Spleen (tissue), 11 donors: ENCODE measurements at regions not wholly inside any gene's neighbourhood (a gene's known extent, or its start where the extent isn't known, plus 50 kb on each side); places are given as distances from the start of the nearest gene placed in this dataset.

Experiments
- DNase-seq: peaks from one replicate; pipeline ENCODE4 v3.0.0-alpha.2; 2020
- H3K27ac ChIP-seq, 8 donors: fragments of 200-600 bp; sonication (generic) in 7 of 8; 1 replicate in 4 of 8; 2 replicates in 4 of 8; pipeline versions ENCODE4 v1.5.0 to v1.8.0; 2016 to 2021; ENCODE audit warnings: inconsistent platforms in 4 of 8, mild to moderate bottlenecking in 4 of 8, moderate library complexity in 1 of 8
- H3K27me3 ChIP-seq, 7 donors: fragments of 200-600 bp; sonication (generic) in 6 of 7; replicated peaks in 1 of 7; 1 replicate in 4 of 7; 2 replicates in 3 of 7; pipeline versions ENCODE4 v1.5.0 to v1.8.0; 2016 to 2021; ENCODE audit warnings: inconsistent platforms in 3 of 7, mild to moderate bottlenecking in 1 of 7
- H3K36me3 ChIP-seq, 6 donors: fragments of 200-600 bp; sonication (generic) in 5 of 6; 1 replicate in 4 of 6; 2 replicates in 2 of 6; pipeline versions ENCODE4 v1.5.0 to v1.8.0; 2016 to 2021; ENCODE audit warnings: inconsistent platforms in 2 of 6
- H3K4me1 ChIP-seq, 6 donors: fragments of 200-600 bp; sonication (generic) in 5 of 6; 1 replicate in 3 of 6; 2 replicates in 3 of 6; pipeline versions ENCODE4 v1.5.0 to v1.8.0; 2016 to 2021; ENCODE audit warnings: inconsistent platforms in 3 of 6
- H3K4me3 ChIP-seq, 8 donors: fragments of 200-600 bp; sonication (generic) in 7 of 8; 1 replicate in 4 of 8; 2 replicates in 4 of 8; pipeline versions ENCODE4 v1.5.0 to v1.8.0; 2016 to 2021; ENCODE audit warnings: inconsistent platforms in 4 of 8, mild to moderate bottlenecking in 4 of 8, moderate library complexity in 2 of 8
- H3K9me3 ChIP-seq, 8 donors: fragments of 200-600 bp; sonication (generic) in 7 of 8; 1 replicate in 4 of 8; 2 replicates in 4 of 8; pipeline versions ENCODE4 v1.5.0 to v1.8.0; 2016 to 2021; ENCODE audit warnings: inconsistent platforms in 4 of 8
- CTCF ChIP-seq, 11 experiments: fragments of 200-600 bp in 7 of 11; fragments of 450-650 bp in 4 of 11; sonication (generic) in 4 of 11; IDR thresholded peaks in 8 of 11; conservative IDR thresholded peaks in 3 of 11; 1 replicate in 7 of 11; 2 replicates in 4 of 11; pipeline versions ENCODE4 v1.4.0 to v1.8.0; 2016 to 2021; ENCODE audit warnings: antibody characterized with exemption in 11 of 11, inconsistent platforms in 4 of 11, mild to moderate bottlenecking in 1 of 11
- POLR2A ChIP-seq, 3 donors: fragments of 450-650 bp; IDR thresholded peaks; one replicate each; pipeline ENCODE4 v1.5.1; 2017; ENCODE audit warnings: antibody characterized with exemption in 3 of 3, mild to moderate bottlenecking in 1 of 3
- POLR2AphosphoS5 ChIP-seq, 3 donors: sonication (generic); formaldehyde crosslinking; IDR thresholded peaks; one replicate each; pipeline ENCODE4 v1.5.1; 2017; ENCODE audit warnings: antibody characterized with exemption in 3 of 3
- WGBS, 5 donors: extraction: QIAGEN DNeasy Blood & Tissue Kit in 3 of 5; methylation state at CpG; one replicate each; pipeline versions ENCODE4 v1.1.5 to v1.1.7; 2013 to 2018; 5-methylcytosine and 5-hydroxymethylcytosine counted together
- intact Hi-C: fragments of 100-400 bp; cut with DNase I; formaldehyde crosslinking; loops from one replicate; pipeline ENCODE4 v1.15.0; 2023; ENCODE audit warnings: low total_unique reads
- donor health status: healthy with polysubstance abuse.
- donor health status: DM: no; HTN: no; CAD: no; lungs with moderate emphysema.
- donor health status: DM: no; HTN: no; CAD: no.
- donor health status: Bipolar disorder and iron deficiency.
- donor health status: healthy.
- donor health status: DM: no; HTN: no; CAD: no.
- donor health status: DM: yes; HTN: yes; CAD: no.

DNA sequence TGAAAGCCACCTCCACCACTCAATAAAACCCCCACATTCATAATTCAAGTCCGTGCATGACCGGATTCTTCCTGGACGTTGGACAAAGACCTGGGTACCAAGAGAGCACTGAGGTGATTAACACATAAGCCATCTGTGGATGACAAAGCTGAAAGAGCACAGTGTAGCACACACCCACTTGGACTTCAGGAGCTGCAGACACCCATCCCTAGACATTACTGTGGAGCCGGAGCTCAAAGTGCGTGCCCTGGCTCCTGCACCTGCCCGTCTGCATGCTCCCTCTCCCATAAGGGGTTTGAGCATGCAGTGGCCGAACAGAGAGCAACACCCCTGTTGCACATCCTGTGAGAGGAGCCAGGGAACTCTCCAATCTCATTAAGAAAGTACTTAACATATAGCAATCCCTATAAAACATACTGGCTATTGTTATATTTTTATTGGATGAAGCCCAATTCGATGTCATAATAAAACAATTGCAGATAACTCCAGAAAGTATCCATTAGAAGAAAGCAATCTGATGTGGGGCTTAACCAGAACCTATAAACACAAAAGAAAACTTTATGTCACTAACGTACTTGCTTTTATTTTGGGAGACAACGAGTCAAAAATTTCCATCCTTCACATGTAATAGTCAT is 1174.2 kb upstream of the C9orf72 start:
- Histone ChIP-seq H3K27ac (no peak overlapping the region), H3K4me3 (no peak overlapping the region), H3K36me3 (no peaks in the 10 kb centered on the region), H3K27me3 (no peaks in the 10 kb centered on the region), H3K4me1 (no peaks in the 10 kb centered on the region), H3K9me3 (peaks cover 0 to 31% (median 27%) of the 10 kb centered on the region in 8 donors)
- intact Hi-C loops, result no loop called here
- no peak for TF ChIP-seq POLR2AphosphoS5 (IDR thresholded peaks at IDR 0.05)
- TF ChIP-seq POLR2A (IDR thresholded peaks at IDR 0.05), result no peak
- no peak for TF ChIP-seq CTCF (IDR thresholded peaks at IDR 0.05 in 8 of 11, conservative IDR thresholded peaks at IDR 0.05 in 3 of 11)
- no peak for DNase-seq
- 71 to 79% (median 77%) methylated on average over 10 of the region's 10 CpGs for WGBS, 5 donors

DNA sequence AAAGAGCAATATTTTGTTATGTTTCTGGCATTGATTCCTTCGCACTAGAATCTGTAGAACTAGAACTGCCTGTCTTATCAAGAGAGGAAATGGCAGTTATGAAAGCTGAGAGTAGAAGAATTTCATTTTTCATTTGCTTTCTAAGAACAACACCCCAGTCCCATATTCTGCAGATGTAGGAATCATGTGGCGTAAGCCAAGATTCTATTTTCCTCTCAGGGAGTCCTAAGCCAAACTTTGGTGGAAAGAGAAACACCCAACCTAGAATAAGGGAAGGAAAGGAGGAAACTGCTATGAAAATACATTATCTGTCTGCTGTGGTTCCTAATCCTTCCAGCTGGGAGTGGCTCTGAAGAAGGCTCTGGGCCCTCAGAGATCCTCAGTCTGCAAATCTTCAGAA is 1176.9 kb upstream of the C9orf72 start:
- intact Hi-C loops, result no loop called here
- H3K4me1 ChIP-seq, result no peaks in the 10 kb centered on the region
- H3K27me3 ChIP-seq, result no peaks in the 10 kb centered on the region
- DNase-seq, result no peak
- H3K27ac ChIP-seq, result no peak overlapping the region
- WGBS, 5 donors, result 84 to 90% (median 88%) methylated on average over 2 of the region's 2 CpGs
- no peak overlapping the region for H3K4me3 ChIP-seq
- H3K36me3 ChIP-seq, result no peaks in the 10 kb centered on the region
- peaks cover 0 to 4% (median under 1%) of the 10 kb centered on the region in 8 donors for H3K9me3 ChIP-seq
- TF ChIP-seq CTCF (IDR thresholded peaks at IDR 0.05 in 8 of 11, conservative IDR thresholded peaks at IDR 0.05 in 3 of 11) (no peak), POLR2AphosphoS5 (IDR thresholded peaks at IDR 0.05) (no peak), POLR2A (IDR thresholded peaks at IDR 0.05) (no peak)

DNA sequence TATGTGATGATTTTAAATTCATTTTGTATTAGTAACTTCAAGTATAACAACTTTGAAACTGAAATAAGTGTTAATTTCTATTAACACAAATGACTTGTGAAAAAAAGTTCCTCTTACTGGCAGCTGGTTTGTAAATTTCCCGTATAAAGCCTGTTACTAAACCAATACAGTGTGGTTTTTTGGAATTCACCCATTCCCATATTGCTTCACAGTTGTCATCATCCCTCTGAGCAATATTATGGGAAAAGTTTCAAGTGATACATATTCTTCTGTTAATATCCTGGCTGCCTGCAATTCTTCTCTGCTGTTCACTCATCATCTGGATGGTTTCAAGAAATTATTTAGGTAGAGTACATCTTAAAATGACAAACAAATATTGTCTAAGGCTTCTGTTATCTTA is 1185.1 kb upstream of the C9orf72 start:
- H3K4me3 ChIP-seq, result no peak overlapping the region
- no peak for TF ChIP-seq POLR2AphosphoS5 (IDR thresholded peaks at IDR 0.05)
- WGBS, 5 donors, result 55 to 66% (median 64%) methylated on average over 1 of the region's 1 CpG
- intact Hi-C loops, result no loop called here
- H3K36me3 ChIP-seq, result no peaks in the 10 kb centered on the region
- DNase-seq, result no peak
- no peaks in the 10 kb centered on the region for H3K4me1 ChIP-seq
- H3K9me3 ChIP-seq, result peaks cover 0 to 7% (median 0%) of the 10 kb centered on the region in 8 donors
- no peaks in the 10 kb centered on the region for H3K27me3 ChIP-seq
- no peak overlapping the region for H3K27ac ChIP-seq

- H3K36me3 ChIP-seq, result no peaks in the 10 kb centered on the region
- DNase-seq, result no peak
- no peaks in the 10 kb centered on the region for H3K27me3 ChIP-seq
- no peak for TF ChIP-seq CTCF (IDR thresholded peaks at IDR 0.05 in 8 of 11, conservative IDR thresholded peaks at IDR 0.05 in 3 of 11)
- no peak for TF ChIP-seq POLR2A (IDR thresholded peaks at IDR 0.05)
- TF ChIP-seq POLR2AphosphoS5 (IDR thresholded peaks at IDR 0.05), result no peak
- peaks cover 0 to 7% (median 0%) of the 10 kb centered on the region in 8 donors for H3K9me3 ChIP-seq
- intact Hi-C loops, result no loop called here
- H3K27ac ChIP-seq, result no peak overlapping the region
- WGBS, 5 donors, result 63 to 71% (median 67%) methylated on average over 1 of the region's 1 CpG
- no peak overlapping the region for H3K4me3 ChIP-seq
- H3K4me1 ChIP-seq, result no peaks in the 10 kb centered on the region
Observed at GRCh38 chr9:28758971-28759370, 1185.7 kb upstream of the C9orf72 start.
